ENCODE measurements at regions not wholly inside any gene's neighbourhood (a gene's known extent, or its start where the extent isn't known, plus 50 kb on each side); places are given as distances from the start of the nearest gene placed in this dataset.

DNA sequence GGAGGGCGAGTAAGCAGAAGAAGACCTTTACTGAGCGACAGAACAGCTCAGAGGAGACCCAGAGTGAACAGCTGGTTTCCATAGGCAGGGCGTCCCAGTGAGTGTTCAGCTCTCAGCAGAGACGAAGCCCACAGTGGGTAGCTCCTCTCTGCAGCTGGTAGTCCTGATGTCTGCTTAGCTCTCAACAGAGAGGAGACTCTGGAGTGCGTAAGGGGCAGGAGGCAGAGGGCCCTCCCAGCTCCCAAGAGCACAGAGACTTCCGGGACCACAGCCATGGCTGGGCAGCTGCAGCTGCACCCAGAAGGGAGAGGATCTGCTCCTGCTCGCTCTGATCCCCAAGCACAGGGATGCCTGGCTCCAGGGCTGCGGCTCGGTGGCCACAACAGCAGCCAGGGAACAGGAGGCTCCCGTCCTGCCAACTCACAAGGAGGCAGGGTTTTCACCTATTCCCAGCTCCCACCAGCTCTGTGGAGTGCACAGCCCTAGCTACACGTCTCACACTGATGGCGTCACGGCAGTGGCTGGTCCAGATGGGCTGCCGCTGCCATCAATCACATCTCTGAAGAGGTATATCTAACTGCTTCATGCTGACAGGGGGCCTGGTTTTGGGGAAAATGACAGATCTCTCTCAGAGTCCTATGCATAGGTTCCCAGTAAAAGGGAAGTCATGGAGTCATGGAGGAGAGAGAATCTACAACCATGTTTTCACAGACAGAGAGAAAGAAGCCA is 2660.1 kb upstream of the PCDH20 start:
- no peak for TF ChIP-seq POLR2AphosphoS5 (IDR thresholded peaks at IDR 0.05; ENCODE audit: low read depth)
- TF ChIP-seq, protein P1, sequence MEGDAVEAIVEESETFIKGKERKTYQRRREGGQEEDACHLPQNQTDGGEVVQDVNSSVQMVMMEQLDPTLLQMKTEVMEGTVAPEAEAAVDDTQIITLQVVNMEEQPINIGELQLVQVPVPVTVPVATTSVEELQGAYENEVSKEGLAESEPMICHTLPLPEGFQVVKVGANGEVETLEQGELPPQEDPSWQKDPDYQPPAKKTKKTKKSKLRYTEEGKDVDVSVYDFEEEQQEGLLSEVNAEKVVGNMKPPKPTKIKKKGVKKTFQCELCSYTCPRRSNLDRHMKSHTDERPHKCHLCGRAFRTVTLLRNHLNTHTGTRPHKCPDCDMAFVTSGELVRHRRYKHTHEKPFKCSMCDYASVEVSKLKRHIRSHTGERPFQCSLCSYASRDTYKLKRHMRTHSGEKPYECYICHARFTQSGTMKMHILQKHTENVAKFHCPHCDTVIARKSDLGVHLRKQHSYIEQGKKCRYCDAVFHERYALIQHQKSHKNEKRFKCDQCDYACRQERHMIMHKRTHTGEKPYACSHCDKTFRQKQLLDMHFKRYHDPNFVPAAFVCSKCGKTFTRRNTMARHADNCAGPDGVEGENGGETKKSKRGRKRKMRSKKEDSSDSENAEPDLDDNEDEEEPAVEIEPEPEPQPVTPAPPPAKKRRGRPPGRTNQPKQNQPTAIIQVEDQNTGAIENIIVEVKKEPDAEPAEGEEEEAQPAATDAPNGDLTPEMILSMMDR (conservative IDR thresholded peaks at IDR 0.05; ENCODE audit: low read depth in 2 of 2), result no peak
- TF ChIP-seq STAT1 (IDR thresholded peaks at IDR 0.05; ENCODE audit: unreplicated experiment), result no peak
- TF ChIP-seq, protein P2, sequence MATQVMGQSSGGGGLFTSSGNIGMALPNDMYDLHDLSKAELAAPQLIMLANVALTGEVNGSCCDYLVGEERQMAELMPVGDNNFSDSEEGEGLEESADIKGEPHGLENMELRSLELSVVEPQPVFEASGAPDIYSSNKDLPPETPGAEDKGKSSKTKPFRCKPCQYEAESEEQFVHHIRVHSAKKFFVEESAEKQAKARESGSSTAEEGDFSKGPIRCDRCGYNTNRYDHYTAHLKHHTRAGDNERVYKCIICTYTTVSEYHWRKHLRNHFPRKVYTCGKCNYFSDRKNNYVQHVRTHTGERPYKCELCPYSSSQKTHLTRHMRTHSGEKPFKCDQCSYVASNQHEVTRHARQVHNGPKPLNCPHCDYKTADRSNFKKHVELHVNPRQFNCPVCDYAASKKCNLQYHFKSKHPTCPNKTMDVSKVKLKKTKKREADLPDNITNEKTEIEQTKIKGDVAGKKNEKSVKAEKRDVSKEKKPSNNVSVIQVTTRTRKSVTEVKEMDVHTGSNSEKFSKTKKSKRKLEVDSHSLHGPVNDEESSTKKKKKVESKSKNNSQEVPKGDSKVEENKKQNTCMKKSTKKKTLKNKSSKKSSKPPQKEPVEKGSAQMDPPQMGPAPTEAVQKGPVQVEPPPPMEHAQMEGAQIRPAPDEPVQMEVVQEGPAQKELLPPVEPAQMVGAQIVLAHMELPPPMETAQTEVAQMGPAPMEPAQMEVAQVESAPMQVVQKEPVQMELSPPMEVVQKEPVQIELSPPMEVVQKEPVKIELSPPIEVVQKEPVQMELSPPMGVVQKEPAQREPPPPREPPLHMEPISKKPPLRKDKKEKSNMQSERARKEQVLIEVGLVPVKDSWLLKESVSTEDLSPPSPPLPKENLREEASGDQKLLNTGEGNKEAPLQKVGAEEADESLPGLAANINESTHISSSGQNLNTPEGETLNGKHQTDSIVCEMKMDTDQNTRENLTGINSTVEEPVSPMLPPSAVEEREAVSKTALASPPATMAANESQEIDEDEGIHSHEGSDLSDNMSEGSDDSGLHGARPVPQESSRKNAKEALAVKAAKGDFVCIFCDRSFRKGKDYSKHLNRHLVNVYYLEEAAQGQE (IDR thresholded peaks at IDR 0.05; ENCODE audit: unreplicated experiment), result no peak
- no peak for TF ChIP-seq EZH2phosphoT487 (IDR thresholded peaks at IDR 0.05; ENCODE audit: unreplicated experiment)
- no peak for TF ChIP-seq JUNB (IDR thresholded peaks at IDR 0.05; ENCODE audit: unreplicated experiment)

Data from GM23338 (cell line).